ENCODE measurements at regions not wholly inside any gene's neighbourhood (a gene's known extent, or its start where the extent isn't known, plus 50 kb on each side); places are given as distances from the start of the nearest gene placed in this dataset.
"Not testable (repeated sequence)": the region's sequence is repeated elsewhere in the genome, so short reads cannot be mapped to it uniquely, and the experiment has no call there.

GRCh38 chr2:224263571-224264043 lies 138.3 kb downstream of the FAM124B start:
- intact Hi-C loops (cut with micrococcal nuclease), result no loop called here

- intact Hi-C loops (cut with micrococcal nuclease), result no loop called here
These were observed 140.6 kb downstream of the FAM124B start for GRCh38 chr2:224261326-224261725.

- intact Hi-C loops (cut with micrococcal nuclease), result no loop called here
These were observed 141.4 kb downstream of the FAM124B start for GRCh38 chr2:224260372-224261020.

- intact Hi-C loops (cut with micrococcal nuclease), result no loop called here
These were observed 142.1 kb downstream of the FAM124B start for GRCh38 chr2:224259831-224260230.

- intact Hi-C loops (cut with micrococcal nuclease), result no loop called here
These were observed 143.8 kb downstream of the FAM124B start for GRCh38 chr2:224258059-224258458.

- intact Hi-C loops (cut with micrococcal nuclease), result no loop called here
These were observed 144.8 kb downstream of the FAM124B start for GRCh38 chr2:224257156-224257555.

- intact Hi-C loops (cut with micrococcal nuclease), result no loop called here
These were observed 148.4 kb downstream of the FAM124B start for GRCh38 chr2:224253464-224253863.

GRCh38 chr2:224252631-224253030 lies 149.3 kb downstream of the FAM124B start:
- intact Hi-C loops (cut with micrococcal nuclease), result no loop called here

GRCh38 chr2:224248944-224249371 lies 152.9 kb downstream of the FAM124B start:
- intact Hi-C loops (cut with micrococcal nuclease), result no loop called here

GRCh38 chr2:224242561-224242960 lies 159.3 kb downstream of the FAM124B start:
- intact Hi-C loops (cut with micrococcal nuclease), result no loop called here

- intact Hi-C loops (cut with micrococcal nuclease), result no loop called here
These were observed 160.1 kb downstream of the FAM124B start for GRCh38 chr2:224241812-224242211.

GRCh38 chr2:224241001-224241400 lies 160.9 kb downstream of the FAM124B start:
- intact Hi-C loops (cut with micrococcal nuclease), result no loop called here

GRCh38 chr2:224223851-224224555 lies 177.9 kb downstream of the FAM124B start:
- intact Hi-C loops (cut with micrococcal nuclease), result no loop called here

- intact Hi-C loops (cut with micrococcal nuclease), result no loop called here
These were observed 178.9 kb downstream of the FAM124B start for GRCh38 chr2:224222974-224223373.

- intact Hi-C loops (cut with micrococcal nuclease), result no loop called here
These were observed 179.6 kb downstream of the FAM124B start for GRCh38 chr2:224222291-224222690.

- intact Hi-C loops (cut with micrococcal nuclease), result no loop called here
These were observed 180.4 kb downstream of the FAM124B start for GRCh38 chr2:224221455-224221913.

- intact Hi-C loops (cut with micrococcal nuclease), result no loop called here
These were observed 181.2 kb downstream of the FAM124B start for GRCh38 chr2:224220586-224221255.

GRCh38 chr2:224219781-224220180 lies 180.7 kb upstream of the SERPINE2 start:
- intact Hi-C loops (cut with micrococcal nuclease), result no loop called here

GRCh38 chr2:224217962-224218347 lies 178.9 kb upstream of the SERPINE2 start:
- intact Hi-C loops (cut with micrococcal nuclease), result no loop called here

GRCh38 chr2:224217233-224217961 lies 178.3 kb upstream of the SERPINE2 start:
- intact Hi-C loops (cut with micrococcal nuclease), result no loop called here

GRCh38 chr2:224215611-224216010 lies 176.5 kb upstream of the SERPINE2 start:
- intact Hi-C loops (cut with micrococcal nuclease), result not testable (repeated sequence)

- intact Hi-C loops (cut with micrococcal nuclease), result no loop called here
These were observed 174.3 kb upstream of the SERPINE2 start for GRCh38 chr2:224213396-224213795.

Data from T-helper 2 cell treated with Interferon-gamma antibody and Interleukin-4, amounts not matched to agents 100 ng/mL and 5 ng/mL, for 36 hours (primary cell).